Gastroesophageal sphincter (tissue), 3 donors: ENCODE measurements at regions not wholly inside any gene's neighbourhood (a gene's known extent, or its start where the extent isn't known, plus 50 kb on each side); places are given as distances from the start of the nearest gene placed in this dataset.

Experiments
- CTCF ChIP-seq, 4 experiments: fragments of 200-600 bp in 2 of 4; fragments of 450-650 bp in 2 of 4; sonication (generic) in 1 of 4; IDR thresholded peaks; one replicate each; pipeline ENCODE4 v1.5.1; 2017 to 2019; ENCODE audit warnings: antibody characterized with exemption in 4 of 4, mild to moderate bottlenecking in 2 of 4, moderate library complexity in 2 of 4
- EP300 ChIP-seq: sonication (generic); formaldehyde crosslinking; IDR thresholded peaks from one replicate; pipeline ENCODE4 v1.6.1; 2017; ENCODE audit warnings: antibody characterized with exemption, mild to moderate bottlenecking
- POLR2A ChIP-seq, 2 donors: fragments of 450-650 bp; IDR thresholded peaks; one replicate each; pipeline ENCODE4 v1.6.1; 2017; ENCODE audit warnings: antibody characterized with exemption in 2 of 2, mild to moderate bottlenecking in 2 of 2, moderate library complexity in 1 of 2

GRCh38 chr7:115349635-115350034, 427.7 kb downstream of the MDFIC start:
- TF ChIP-seq EP300, result no peak
- no peak for TF ChIP-seq POLR2A (IDR thresholded peaks at IDR 0.05)
- no peak for TF ChIP-seq CTCF (IDR thresholded peaks at IDR 0.05)
